GM12874 (cell line): ENCODE measurements at regions not wholly inside any gene's neighbourhood (a gene's known extent, or its start where the extent isn't known, plus 50 kb on each side); places are given as distances from the start of the nearest gene placed in this dataset.

Source experiments
- TF ChIP-seq, protein P1 (sequence below): IDR thresholded peaks from 2 replicates; pipeline ENCODE4 v1.5.1; 2011; ENCODE audit warnings: low read depth, mild to moderate bottlenecking, control low read depth, low read length, moderate library complexity; ENCODE audit not compliant: insufficient read depth

DNA sequence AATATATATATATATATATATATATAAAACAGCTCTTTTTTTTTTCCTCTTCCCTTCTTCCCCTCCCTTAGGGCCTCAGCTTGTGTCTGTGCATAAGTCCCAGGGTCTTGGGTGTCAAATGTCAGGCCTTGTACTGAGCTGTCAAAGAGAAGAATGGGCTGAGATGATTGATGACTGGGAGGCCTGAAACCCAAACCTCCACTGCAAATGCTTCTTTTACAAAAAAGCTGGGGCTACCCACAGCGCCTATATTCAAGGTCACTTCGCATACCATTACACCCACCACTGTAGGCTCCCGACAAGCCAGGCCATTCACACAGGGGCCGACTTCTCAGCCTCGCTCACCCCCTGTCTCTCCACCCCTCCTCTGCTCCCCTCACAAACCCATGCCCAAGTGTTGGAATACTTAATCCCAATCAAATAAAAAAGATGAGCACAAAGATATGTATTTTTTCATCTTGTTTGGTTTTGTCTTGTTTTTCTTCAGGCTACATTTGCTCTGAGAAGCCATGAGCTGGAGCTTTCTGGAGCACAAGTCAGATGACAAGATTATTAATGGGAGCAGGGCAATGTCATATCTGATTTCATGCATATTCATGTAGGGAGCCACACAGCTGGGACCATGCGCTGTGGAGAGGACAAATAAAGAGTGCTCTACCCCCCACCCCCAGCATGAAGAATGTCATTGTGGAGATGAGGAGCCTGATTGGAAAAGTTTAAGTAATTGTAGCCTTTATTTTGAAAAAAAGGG lies 614.4 kb upstream of the NR2F2 start:
- TF ChIP-seq, protein P1, sequence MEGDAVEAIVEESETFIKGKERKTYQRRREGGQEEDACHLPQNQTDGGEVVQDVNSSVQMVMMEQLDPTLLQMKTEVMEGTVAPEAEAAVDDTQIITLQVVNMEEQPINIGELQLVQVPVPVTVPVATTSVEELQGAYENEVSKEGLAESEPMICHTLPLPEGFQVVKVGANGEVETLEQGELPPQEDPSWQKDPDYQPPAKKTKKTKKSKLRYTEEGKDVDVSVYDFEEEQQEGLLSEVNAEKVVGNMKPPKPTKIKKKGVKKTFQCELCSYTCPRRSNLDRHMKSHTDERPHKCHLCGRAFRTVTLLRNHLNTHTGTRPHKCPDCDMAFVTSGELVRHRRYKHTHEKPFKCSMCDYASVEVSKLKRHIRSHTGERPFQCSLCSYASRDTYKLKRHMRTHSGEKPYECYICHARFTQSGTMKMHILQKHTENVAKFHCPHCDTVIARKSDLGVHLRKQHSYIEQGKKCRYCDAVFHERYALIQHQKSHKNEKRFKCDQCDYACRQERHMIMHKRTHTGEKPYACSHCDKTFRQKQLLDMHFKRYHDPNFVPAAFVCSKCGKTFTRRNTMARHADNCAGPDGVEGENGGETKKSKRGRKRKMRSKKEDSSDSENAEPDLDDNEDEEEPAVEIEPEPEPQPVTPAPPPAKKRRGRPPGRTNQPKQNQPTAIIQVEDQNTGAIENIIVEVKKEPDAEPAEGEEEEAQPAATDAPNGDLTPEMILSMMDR = no peak

DNA sequence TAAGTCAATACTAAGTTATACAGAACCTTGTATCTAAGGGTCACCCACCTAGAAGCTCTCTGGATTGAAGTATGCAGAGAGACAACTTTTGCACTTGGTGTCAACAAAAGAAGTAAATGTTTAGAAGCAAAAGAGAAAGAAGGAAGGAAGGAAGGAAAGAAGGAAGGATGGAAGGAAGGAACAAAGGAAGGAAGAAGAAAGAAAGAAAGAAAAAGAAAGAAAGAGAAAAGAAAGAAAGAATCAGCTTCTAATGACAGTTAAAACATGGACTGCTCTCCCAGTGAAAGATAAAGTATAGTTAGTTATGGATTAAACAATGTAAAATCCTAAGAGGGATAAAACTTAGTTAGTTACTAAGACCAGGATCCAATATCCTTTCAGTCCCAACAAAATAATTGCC lies 613.8 kb upstream of the NR2F2 start:
- TF ChIP-seq, protein P1 = no peak

DNA sequence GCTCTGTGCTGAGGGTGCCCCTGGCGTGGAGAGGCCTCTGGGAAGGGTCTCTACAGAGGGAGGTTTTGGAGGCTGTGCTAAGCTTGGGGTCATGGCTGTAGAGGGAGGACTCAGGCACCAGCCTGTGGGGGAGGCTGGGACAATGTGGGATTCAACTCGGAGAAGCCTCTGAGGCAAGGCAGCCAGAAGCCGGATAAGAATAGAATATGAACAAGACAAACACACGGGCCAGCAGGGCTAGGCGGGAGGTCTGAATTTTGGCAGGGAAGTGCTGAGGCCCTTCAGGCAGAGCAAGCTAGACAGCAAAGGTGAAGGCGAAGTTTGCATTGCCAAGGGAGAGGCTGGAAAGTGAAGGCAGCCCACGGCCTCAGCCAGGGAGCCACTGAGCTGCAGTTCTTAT lies 612.1 kb upstream of the NR2F2 start:
- TF ChIP-seq, protein P1 = no peak

DNA sequence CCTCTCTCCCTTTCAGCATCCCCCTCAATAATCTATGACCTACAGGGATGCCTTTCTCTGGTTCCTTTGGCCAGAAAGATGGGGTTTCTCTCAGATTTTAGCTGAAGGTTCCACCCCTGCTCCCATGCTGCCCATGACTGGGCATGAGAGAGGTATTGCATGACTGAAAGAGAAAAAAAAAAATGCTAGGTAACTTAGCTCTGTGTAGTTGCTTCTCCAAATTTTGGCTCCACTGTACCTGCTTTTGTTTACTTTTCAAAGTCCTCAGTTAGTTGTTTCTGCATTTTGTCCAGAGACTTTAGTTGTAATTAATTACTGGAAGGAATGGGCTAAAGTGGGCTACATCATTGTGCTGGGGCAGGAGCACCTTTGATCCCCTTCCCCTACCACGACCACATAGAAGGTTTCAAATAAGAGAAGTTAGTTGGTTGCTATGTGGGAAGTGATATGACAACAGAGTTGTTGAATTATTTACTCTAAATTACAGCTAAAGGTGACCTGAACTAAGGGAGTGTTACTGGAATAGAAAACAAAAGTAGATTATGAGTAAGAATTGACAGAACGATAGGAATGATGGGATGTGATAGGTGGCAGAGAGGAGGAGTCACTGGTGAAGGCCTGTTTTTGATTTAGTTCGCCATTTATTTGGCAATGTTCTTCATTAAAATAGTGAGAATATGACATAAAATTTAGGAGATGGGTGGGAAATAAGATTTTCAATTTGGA lies 605.4 kb upstream of the NR2F2 start:
- TF ChIP-seq, protein P1 = no peak

DNA sequence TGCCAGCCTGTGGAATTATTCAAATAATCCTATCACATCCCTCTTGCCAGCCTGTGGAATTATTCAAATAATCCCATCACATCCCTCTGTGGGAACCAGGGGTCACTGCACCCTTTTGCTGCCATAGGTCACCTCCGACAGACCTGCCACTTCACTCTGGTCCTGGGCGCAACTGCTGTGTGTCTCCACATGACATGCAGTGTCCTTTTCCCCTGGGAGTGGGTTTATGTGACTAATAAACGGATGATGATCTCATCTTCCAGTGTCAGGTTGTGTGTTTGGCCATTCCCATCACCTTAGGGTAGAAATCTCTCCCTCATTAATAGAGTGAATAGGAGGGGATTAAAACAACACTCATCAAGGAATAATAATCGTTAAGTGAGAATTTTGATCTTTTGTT lies 603.6 kb upstream of the NR2F2 start:
- TF ChIP-seq, protein P1 = no peak

DNA sequence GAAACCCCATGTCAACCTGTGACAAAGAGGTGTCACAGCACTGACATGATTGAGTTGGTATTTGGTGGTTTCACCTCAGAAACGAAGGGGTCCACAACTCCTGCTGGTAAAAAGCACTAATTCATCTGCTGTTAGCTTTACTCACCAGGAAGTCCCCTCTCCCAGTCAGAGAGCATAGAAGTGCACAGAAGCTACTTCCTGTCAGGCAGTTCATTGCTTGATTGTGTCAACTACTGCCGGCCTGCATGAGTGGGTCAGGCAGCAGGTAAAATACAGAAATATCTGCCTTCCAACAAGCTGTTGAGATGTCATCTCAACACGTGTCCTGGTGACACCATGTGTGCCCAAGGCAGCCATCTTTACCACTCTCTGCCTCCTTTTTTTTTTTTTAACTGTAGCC lies 596.6 kb upstream of the NR2F2 start:
- TF ChIP-seq, protein P1 = no peak

DNA sequence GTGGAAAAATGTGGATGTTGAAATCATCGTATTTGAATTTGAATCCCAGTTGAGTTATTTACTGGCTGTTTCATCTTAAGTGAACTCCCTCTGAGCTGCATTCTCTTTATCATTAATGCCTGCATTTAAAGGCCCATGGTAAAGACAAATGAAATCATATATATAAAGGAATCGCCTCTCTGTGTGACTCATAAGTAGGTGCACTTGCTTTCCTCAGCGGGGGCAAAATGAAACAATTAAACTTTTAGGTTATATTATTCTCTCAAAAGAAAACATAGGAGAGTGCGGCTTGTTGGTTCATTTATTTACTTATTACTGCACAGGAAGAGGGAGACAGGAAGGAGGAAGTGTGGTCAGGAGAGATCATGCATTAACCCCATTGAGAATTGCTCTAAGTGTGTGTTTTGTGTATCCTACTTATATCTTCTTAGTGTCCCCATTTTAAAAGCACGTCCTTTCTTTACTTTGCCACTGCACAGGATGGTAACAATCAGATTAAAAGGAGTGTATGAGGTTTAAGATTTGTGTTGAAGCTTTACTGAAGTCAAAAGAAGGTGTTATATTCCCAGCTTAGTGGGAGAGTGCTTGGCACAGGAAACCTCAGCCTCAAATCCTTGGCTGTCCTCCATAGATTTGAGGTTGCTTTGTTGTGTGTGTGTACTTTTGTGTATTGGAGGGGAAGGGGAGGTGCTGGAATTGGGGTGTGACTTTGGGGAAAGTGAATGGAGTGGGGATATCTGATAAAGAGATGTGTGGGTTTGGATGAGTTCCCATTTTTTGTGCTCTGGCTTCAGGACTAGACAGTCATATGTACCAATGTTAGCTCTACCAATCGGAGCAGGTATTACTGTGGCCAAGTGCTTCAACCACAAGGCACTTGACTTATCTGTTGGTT lies 595.8 kb upstream of the NR2F2 start:
- TF ChIP-seq, protein P1 = no peak
